SK-N-SH (cell line): ENCODE measurements at regions not wholly inside any gene's neighbourhood (a gene's known extent, or its start where the extent isn't known, plus 50 kb on each side); places are given as distances from the start of the nearest gene placed in this dataset.
"Not testable (repeated sequence)": the region's sequence is repeated elsewhere in the genome, so short reads cannot be mapped to it uniquely, and the experiment has no call there.

Experiments used
- CTCF ChIA-PET: fragments of 300-600, 350-600 bp; formaldehyde crosslinking; extraction: SDS; loops from one replicate; lab custom pipeline; 2021; lab: Yijun Ruan, JAX
- POLR2A ChIA-PET: fragments of 350-600 bp; sonication (Branson Sonifier 250); formaldehyde crosslinking; extraction: SDS; loops from one replicate; lab custom pipeline; 2020; ENCODE audit warnings: antibody characterized with exemption, inconsistent platforms; lab: Yijun Ruan, JAX
- DNase-seq: peaks from one replicate; pipeline ENCODE4 v3.0.0; 2012
- H2AFZ ChIP-seq: fragments of 200-600 bp; sonication (generic); 2 replicates; pipeline ENCODE4 v1.8.1; 2016; ENCODE audit warnings: antibody characterized with exemption, mild to moderate bottlenecking, low read depth
- H3F3A ChIP-seq: fragments of 200-600 bp; sonication (generic); replicated peaks from 2 replicates; pipeline ENCODE3; 2016; ENCODE audit warnings: antibody characterized with exemption, mild to moderate bottlenecking; ENCODE audit not compliant: insufficient read depth
- H3K27ac ChIP-seq, 2 experiments: fragments of 200-500 bp in 1 of 2; fragments of 200-600 bp in 1 of 2; sonication (Bioruptor generic) in 1 of 2; sonication (generic), shearing (Covaris generic) in 1 of 2; 2 replicates each; pipeline versions ENCODE4 v1.5.1 to v1.6.1; 2014 to 2016; ENCODE audit warnings: low read depth in 2 of 2, inconsistent platforms in 1 of 2, low read length in 1 of 2, mild to moderate bottlenecking in 1 of 2, mixed read lengths in 1 of 2
- H3K27me3 ChIP-seq: fragments of 200-600 bp; sonication (generic), shearing (Covaris generic); 2 replicates; pipeline ENCODE4 v1.6.1; 2016; ENCODE audit warnings: mixed run types; ENCODE audit not compliant: insufficient read depth
- H3K36me3 ChIP-seq, 2 experiments: fragments of 200-500 bp in 1 of 2; fragments of 200-600 bp in 1 of 2; sonication (Bioruptor generic) in 1 of 2; sonication (generic) in 1 of 2; replicated peaks in 1 of 2; 2 replicates each; pipeline versions ENCODE3 to v1.5.1; 2014 to 2016; ENCODE audit warnings: low read length in 1 of 2, mild to moderate bottlenecking in 1 of 2; ENCODE audit not compliant: insufficient read depth in 2 of 2, control insufficient read depth in 1 of 2
- H3K4me1 ChIP-seq, 2 experiments: fragments of 200-500 bp in 1 of 2; fragments of 200-600 bp in 1 of 2; sonication (Bioruptor generic) in 1 of 2; sonication (generic), shearing (Covaris generic) in 1 of 2; 2 replicates each; pipeline versions ENCODE4 v1.5.1 to v1.6.1; 2014 to 2016; ENCODE audit warnings: low read depth in 1 of 2, low read length in 1 of 2, mixed run types in 1 of 2; ENCODE audit not compliant: insufficient read depth in 2 of 2, control insufficient read depth in 1 of 2
- H3K4me2 ChIP-seq: fragments of 200-600 bp; sonication (generic), shearing (Covaris generic); 2 replicates; pipeline ENCODE4 v1.6.1; 2017; ENCODE audit warnings: mixed run types
- H3K4me3 ChIP-seq, 2 experiments: fragments of 200-500 bp in 1 of 2; fragments of 200-600 bp in 1 of 2; sonication (Bioruptor generic) in 1 of 2; sonication (generic), shearing (Covaris generic) in 1 of 2; 2 replicates each; pipeline versions ENCODE4 v1.5.1 to v1.8.1; 2014 to 2016; ENCODE audit warnings: low read depth in 2 of 2, inconsistent platforms in 1 of 2, low read length in 1 of 2, mild to moderate bottlenecking in 1 of 2, mixed read lengths in 1 of 2, moderate library complexity in 1 of 2
- H3K79me2 ChIP-seq: fragments of 200-600 bp; sonication (generic); 2 replicates; pipeline ENCODE4 v1.8.1; 2017; ENCODE audit warnings: mild to moderate bottlenecking; ENCODE audit not compliant: insufficient read depth
- H3K9ac ChIP-seq: fragments of 200-600 bp; sonication (generic); 2 replicates; pipeline ENCODE4 v1.6.1; 2017; ENCODE audit warnings: mixed run types
- H3K9me2 ChIP-seq: fragments of 200-600 bp; sonication (generic); 2 replicates; pipeline ENCODE4 v1.6.1; 2017; ENCODE audit warnings: mixed run types
- H3K9me3 ChIP-seq: fragments of 200-600 bp; sonication (generic); 2 replicates; pipeline ENCODE4 v1.6.1; 2017; ENCODE audit warnings: mixed run types, mild to moderate bottlenecking, moderate library complexity
- H4K20me1 ChIP-seq: fragments of 200-600 bp; sonication (generic); 2 replicates; pipeline ENCODE4 v1.6.1; 2017; ENCODE audit warnings: mild to moderate bottlenecking, mixed run types; ENCODE audit not compliant: insufficient read depth
- EP300 ChIP-seq, 2 experiments: IDR thresholded peaks; 2 replicates each; pipeline versions ENCODE4 v1.4.0 to v1.6.1; 2012; ENCODE audit warnings: borderline replicate concordance in 1 of 2, low read depth in 1 of 2, low read length in 1 of 2
- MXI1 ChIP-seq: IDR thresholded peaks from 2 replicates; pipeline ENCODE4 v1.6.1; 2012; ENCODE audit warnings: mild to moderate bottlenecking, low read depth, low read length, improper control_type of control experiment
- RAD21 ChIP-seq: IDR thresholded peaks from 2 replicates; pipeline ENCODE4 v1.6.1; 2012; ENCODE audit warnings: mild to moderate bottlenecking, low read length
- SMC3 ChIP-seq: IDR thresholded peaks from 2 replicates; pipeline ENCODE4 v1.6.1; 2012; ENCODE audit warnings: low read depth, low read length, improper control_type of control experiment
- whole genome bisulfite sequencing: methylation state at CpG from one replicate; pipeline ENCODE4 v1.1.6; 2017; ENCODE audit warnings: low lambda C conversion rate; 5-methylcytosine and 5-hydroxymethylcytosine counted together

DNA sequence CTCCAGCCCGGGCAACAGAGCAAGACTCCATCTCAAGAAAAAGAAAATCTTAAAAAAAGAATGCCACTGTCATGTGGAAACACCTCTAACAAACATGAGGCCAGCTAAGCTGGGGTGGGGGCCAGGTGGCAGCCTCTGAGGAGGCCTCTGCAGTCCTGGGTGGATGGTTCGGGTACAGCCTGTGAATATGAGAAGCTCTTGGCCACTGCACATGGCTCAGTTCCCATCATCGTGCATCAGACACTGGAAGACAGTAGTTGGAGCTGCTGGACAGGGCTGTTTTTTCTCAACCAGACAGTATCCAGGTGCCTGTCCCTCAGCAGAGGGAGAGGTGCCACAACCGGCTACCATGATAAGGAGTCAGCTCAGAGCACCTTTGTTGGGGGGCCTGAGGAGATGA lies 67.9 kb upstream of the PLGLB2 start:
- H4K20me1 ChIP-seq, H3K9ac ChIP-seq, H3K4me2 ChIP-seq, H3K36me3 ChIP-seq, H3K27ac ChIP-seq, DNase-seq, H3K4me3 ChIP-seq, H3F3A ChIP-seq, H3K9me3 ChIP-seq, H3K79me2 ChIP-seq, CTCF ChIA-PET, H2AFZ ChIP-seq, H3K27me3 ChIP-seq, POLR2A ChIA-PET, H3K9me2 ChIP-seq: not testable (repeated sequence)
- WGBS, result 100% methylated on average over 1 of the region's 4 CpGs
- H3K4me1 ChIP-seq, result peaks cover 0 to 12% of the 10 kb centered on the region in 2 experiments; a peak in 1 of 4 replicates

DNA sequence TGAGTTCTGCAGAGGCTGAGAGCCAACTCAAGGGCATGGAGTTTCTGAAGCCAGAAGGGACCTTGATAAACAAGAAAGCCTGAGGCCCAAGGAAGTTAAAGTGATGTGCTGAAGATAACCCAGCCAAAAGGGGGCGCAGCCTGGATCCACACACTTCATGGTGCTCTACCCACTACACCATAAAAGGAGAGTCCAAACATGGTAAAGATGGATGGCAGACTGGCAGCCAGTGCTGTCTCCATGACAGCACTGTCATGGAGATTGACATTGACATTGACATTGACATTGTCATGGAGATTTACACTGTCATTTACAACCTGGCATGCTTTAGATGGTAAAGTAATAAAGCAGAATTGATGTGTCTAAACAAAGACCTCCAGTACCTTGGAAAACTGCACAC lies 67.2 kb upstream of the PLGLB2 start:
- H3K27ac ChIP-seq, H3F3A ChIP-seq, CTCF ChIA-PET, H4K20me1 ChIP-seq, H3K4me3 ChIP-seq, H3K9ac ChIP-seq, H2AFZ ChIP-seq, H3K9me3 ChIP-seq, H3K27me3 ChIP-seq, POLR2A ChIA-PET, H3K79me2 ChIP-seq, H3K9me2 ChIP-seq, H3K4me2 ChIP-seq, DNase-seq, H3K36me3 ChIP-seq: not testable (repeated sequence)
- peaks cover 0 to 12% of the 10 kb centered on the region in 2 experiments; a peak in 1 of 4 replicates for H3K4me1 ChIP-seq
- WGBS, result 100% methylated on average over 1 of the region's 1 CpG

DNA sequence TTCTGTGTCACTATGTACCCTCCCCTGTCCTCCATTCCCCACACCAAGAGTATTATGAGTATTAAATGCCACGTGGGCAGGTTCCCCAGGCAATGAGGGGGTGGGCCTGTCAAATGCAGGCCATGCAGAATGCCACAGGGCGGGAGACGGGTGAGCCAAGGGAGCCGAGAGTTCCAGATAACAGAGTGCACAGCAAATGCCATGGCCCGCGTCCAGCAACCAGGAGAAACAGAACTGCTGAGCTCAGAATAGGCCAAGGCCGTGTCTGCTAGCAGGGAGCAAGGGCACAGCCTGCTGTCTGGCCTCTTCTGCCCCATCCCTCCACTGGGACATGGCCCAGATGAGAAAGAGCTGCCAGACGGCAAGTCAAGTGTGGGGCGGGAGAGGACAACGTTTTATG lies 64.4 kb upstream of the PLGLB2 start:
- 33% methylated on average over 1 of the region's 10 CpGs for WGBS
- POLR2A ChIA-PET, H3K79me2 ChIP-seq, H3K27me3 ChIP-seq, H3K9me2 ChIP-seq, H3K36me3 ChIP-seq, H3F3A ChIP-seq, H3K4me2 ChIP-seq, H3K4me1 ChIP-seq, CTCF ChIA-PET, H3K9ac ChIP-seq, H3K9me3 ChIP-seq, H2AFZ ChIP-seq, H4K20me1 ChIP-seq, H3K4me3 ChIP-seq: not testable (repeated sequence)
- TF ChIP-seq MXI1 (peak; percentile 62), RAD21 (peak; percentile 56), SMC3 (peak; percentile 25; the same call in 1 of the 2 replicates), EP300 (IDR thresholded peaks at IDR 0.05; ENCODE audit: borderline replicate concordance in 1 of 2, low read depth in 1 of 2, low read length in 1 of 2) (peak in 1 of 2 experiments; percentile 42; a peak in 1 of 4 replicates)
- H3K27ac ChIP-seq, result peak overlapping the region in 1 of 2 experiments; percentile 62; a peak in 2 of 4 replicates
- peak; percentile 39 for DNase-seq

DNA sequence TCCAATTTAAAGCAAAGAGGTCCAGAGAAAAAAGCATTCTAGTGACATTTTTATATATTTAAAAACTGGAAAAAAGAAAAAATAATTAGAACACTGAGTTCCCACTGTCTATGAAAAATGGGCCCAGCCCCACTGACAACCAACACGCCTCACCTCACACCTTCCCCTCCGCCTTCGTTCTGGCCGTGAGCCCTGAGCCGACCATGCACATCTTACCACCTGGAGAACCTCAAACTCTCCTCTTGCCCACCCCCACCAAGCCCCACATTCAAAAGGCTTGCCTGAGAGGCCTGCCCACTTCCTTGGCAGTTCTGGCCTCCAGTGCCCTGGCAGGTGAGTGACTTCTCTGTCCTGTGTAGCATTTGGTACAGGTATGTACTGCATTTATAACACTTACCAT lies 63.9 kb upstream of the PLGLB2 start:
- H3K4me1 ChIP-seq, CTCF ChIA-PET, POLR2A ChIA-PET, H3K9me3 ChIP-seq, H3K27me3 ChIP-seq, H2AFZ ChIP-seq, H3K9ac ChIP-seq, H3K79me2 ChIP-seq, H3K4me3 ChIP-seq, DNase-seq, H3K9me2 ChIP-seq, H4K20me1 ChIP-seq, H3K36me3 ChIP-seq, H3F3A ChIP-seq, H3K4me2 ChIP-seq: not testable (repeated sequence)
- H3K27ac ChIP-seq, result peak overlapping the region in 1 of 2 experiments; percentile 60; a peak in 1 of 4 replicates
- WGBS, result 100% methylated on average over 5 of the region's 5 CpGs

DNA sequence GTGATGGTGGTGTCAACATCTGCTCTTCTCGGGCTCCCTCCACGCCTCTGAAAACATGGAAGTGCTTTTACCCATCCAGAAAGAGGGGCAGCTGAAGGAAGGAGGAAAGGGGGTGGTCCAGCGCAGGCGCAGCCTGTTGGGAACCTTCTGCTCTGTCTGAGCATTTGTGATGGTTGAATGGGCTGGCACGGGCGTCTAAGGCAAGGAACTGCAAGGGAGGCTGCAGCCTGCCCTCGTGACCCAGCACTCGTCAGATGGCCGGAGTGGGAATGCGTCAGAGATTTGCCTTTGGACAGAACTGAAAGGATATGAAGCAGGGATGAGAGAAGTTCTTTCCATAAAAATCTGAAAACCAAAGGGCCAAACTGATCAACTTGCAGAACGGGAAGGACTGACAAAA lies 62.3 kb upstream of the PLGLB2 start:
- CTCF ChIA-PET, H3K27me3 ChIP-seq, H3K4me2 ChIP-seq, H2AFZ ChIP-seq, DNase-seq, H3K9me2 ChIP-seq, H3K9me3 ChIP-seq, H3K27ac ChIP-seq, H3K4me3 ChIP-seq, H3F3A ChIP-seq, H4K20me1 ChIP-seq, H3K4me1 ChIP-seq, POLR2A ChIA-PET, H3K36me3 ChIP-seq, H3K9ac ChIP-seq, H3K79me2 ChIP-seq: not testable (repeated sequence)
- WGBS, result 95% methylated on average over 6 of the region's 11 CpGs

DNA sequence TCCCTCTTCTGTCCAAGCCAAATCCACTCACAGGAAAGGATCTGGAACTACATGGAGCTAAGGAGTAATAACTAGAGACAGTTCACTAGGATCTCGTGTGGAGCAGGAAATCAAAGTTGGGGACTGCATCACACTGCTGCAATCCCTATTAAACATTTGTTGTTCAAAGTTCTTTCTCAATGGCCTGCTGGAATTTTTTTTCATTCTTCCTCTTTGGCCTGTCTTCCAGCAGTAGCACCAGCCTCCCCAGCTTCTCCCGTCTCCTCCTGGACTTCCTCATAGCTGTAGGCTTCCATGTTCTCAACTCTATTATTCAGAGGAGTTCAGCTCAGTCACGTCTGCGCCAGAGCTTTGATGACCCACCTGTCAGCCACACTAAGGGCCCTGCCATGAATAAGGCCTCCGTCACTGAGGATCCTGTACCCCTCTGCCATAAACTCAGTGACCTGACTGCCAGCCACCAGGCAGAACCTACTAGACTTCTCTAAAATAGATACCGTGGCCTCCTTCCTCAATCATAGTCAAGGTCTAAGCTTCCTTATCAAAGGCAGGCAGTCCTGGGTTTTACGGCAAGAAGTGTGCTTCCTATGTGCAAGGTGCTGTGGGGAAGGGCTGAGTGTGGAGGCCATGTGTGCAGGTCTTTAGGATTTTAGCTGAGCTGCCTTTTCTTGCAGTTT lies 60.9 kb upstream of the PLGLB2 start:
- H3K36me3 ChIP-seq, H3K9ac ChIP-seq, H2AFZ ChIP-seq, DNase-seq, H3K4me3 ChIP-seq, POLR2A ChIA-PET, H3K4me2 ChIP-seq, H3F3A ChIP-seq, H3K27ac ChIP-seq, H3K79me2 ChIP-seq, H3K9me3 ChIP-seq, H3K9me2 ChIP-seq, H3K27me3 ChIP-seq, CTCF ChIA-PET, H4K20me1 ChIP-seq, H3K4me1 ChIP-seq: not testable (repeated sequence)
- WGBS, result no CpG with 5 or more reads among the region's 7 CpGs
